Daoy (cell line): ENCODE measurements at regions not wholly inside any gene's neighbourhood (a gene's known extent, or its start where the extent isn't known, plus 50 kb on each side); places are given as distances from the start of the nearest gene placed in this dataset.
A peak's percentile ranks its signal among the peaks of the same experiment; 100 is the strongest.

Experiments
- DNase-seq: peaks from one replicate; pipeline ENCODE4 v3.0.0-alpha.2; 2015; ENCODE audit warnings: low read depth

GRCh38 chr6:168883410-168884049, 370.1 kb downstream of the THBS2 start:
- DNase-seq = no peak

GRCh38 chr6:168880271-168880670, 373.4 kb downstream of the THBS2 start:
- no peak for DNase-seq

- peak; percentile 13 for DNase-seq
These were observed 375.8 kb downstream of the THBS2 start for GRCh38 chr6:168877821-168878282.

- DNase-seq = no peak
These were observed 376.7 kb downstream of the THBS2 start for GRCh38 chr6:168876956-168877355.

GRCh38 chr6:168875811-168876576, 377.7 kb downstream of the THBS2 start:
- no peak for DNase-seq

GRCh38 chr6:168874637-168875036, 379.0 kb downstream of the THBS2 start:
- no peak for DNase-seq

- no peak for DNase-seq
These were observed 380.1 kb downstream of the THBS2 start for GRCh38 chr6:168873278-168874190.

GRCh38 chr6:168871642-168872315, 381.9 kb downstream of the THBS2 start:
- no peak for DNase-seq

- DNase-seq = no peak
These were observed 382.7 kb downstream of the THBS2 start for GRCh38 chr6:168870982-168871381.

GRCh38 chr6:168867247-168868102, 386.2 kb downstream of the THBS2 start:
- no peak for DNase-seq

- no peak for DNase-seq
These were observed 387.1 kb downstream of the THBS2 start for GRCh38 chr6:168866534-168866933.

GRCh38 chr6:168865522-168865921, 388.1 kb downstream of the THBS2 start:
- DNase-seq = no peak

- DNase-seq = no peak
These were observed 388.8 kb downstream of the THBS2 start for GRCh38 chr6:168864541-168865460.

GRCh38 chr6:168863467-168863866, 390.2 kb downstream of the THBS2 start:
- no peak for DNase-seq

- DNase-seq = no peak
These were observed 391.2 kb downstream of the THBS2 start for GRCh38 chr6:168862346-168862980.

GRCh38 chr6:168860987-168861386, 392.7 kb downstream of the THBS2 start:
- no peak for DNase-seq

GRCh38 chr6:168860341-168860740, 393.3 kb downstream of the THBS2 start:
- DNase-seq = no peak

GRCh38 chr6:168858926-168859325, 394.7 kb downstream of the THBS2 start:
- no peak for DNase-seq

GRCh38 chr6:168856914-168857313, 396.7 kb downstream of the THBS2 start:
- no peak for DNase-seq
